ENCODE measurements at regions not wholly inside any gene's neighbourhood (a gene's known extent, or its start where the extent isn't known, plus 50 kb on each side); places are given as distances from the start of the nearest gene placed in this dataset.

GRCh38 chr12:67496581-67496980 lies 152.0 kb upstream of the DYRK2 start (continued):
- no peak for TF ChIP-seq RNF219 (CRISPR knock-in tag; IDR thresholded peaks at IDR 0.05)
- TF ChIP-seq CREB3 (tag; conservative IDR thresholded peaks at IDR 0.05; ENCODE audit: low read depth), result no peak
- no peak for TF ChIP-seq ZBED1 (IDR thresholded peaks at IDR 0.05)
- TF ChIP-seq MLX (CRISPR knock-in tag; conservative IDR thresholded peaks at IDR 0.05), result no peak
- TF ChIP-seq TCF7 (IDR thresholded peaks at IDR 0.05; ENCODE audit: borderline replicate concordance), result no peak

GRCh38 chr12:67498991-67499390 lies 149.6 kb upstream of the DYRK2 start:
- no peaks in the 10 kb centered on the region for H3K4me1 ChIP-seq (replicated peaks in 1 of 2; ENCODE audit: control insufficient read depth in 2 of 2, insufficient read depth in 2 of 2, low read length in 2 of 2)
- FAIRE-seq (no peak), ATAC-seq (no peak), DNase-seq (ENCODE audit: extremely low read depth in 1 of 4, low spot score in 3 of 4) (no peak)
- POLR2A ChIA-PET, result no interaction called here
- H3K79me2 ChIP-seq (ENCODE audit: control insufficient read depth, insufficient read depth, low read length), result no peaks in the 10 kb centered on the region
- H3K4me3 ChIP-seq, result no peak overlapping the region
- no peaks in the 10 kb centered on the region for H3K9me3 ChIP-seq (replicated peaks; ENCODE audit: control insufficient read depth, insufficient read depth, low read depth, low read length)
- H3K9me1 ChIP-seq (ENCODE audit: control insufficient read depth, insufficient read depth, low read length), result no peaks in the 10 kb centered on the region
- no peaks in the 10 kb centered on the region for H3K36me3 ChIP-seq (ENCODE audit: control insufficient read depth, insufficient read depth, low read length)
- no peak overlapping the region for H2AFZ ChIP-seq (ENCODE audit: low read depth, low read length)
- CTCF ChIA-PET (ENCODE audit: low intra/inter-chr PET ratio), result no interaction called here
- no peaks in the 10 kb centered on the region for H3K27me3 ChIP-seq (ENCODE audit: control insufficient read depth in 2 of 2, insufficient read depth in 2 of 2, low read length in 2 of 2)
- in situ Hi-C loops (cut with MboI) (no loop called here), intact Hi-C loops (cut with micrococcal nuclease) (no loop called here)
- no TSS peak for BruUV-seq (replicated peaks)
- no peak overlapping the region for H3K27ac ChIP-seq (ENCODE audit: extremely low read depth, low read depth, low read length)
- H3K9ac ChIP-seq (ENCODE audit: insufficient read depth in 1 of 2, low read depth in 2 of 2, low read length in 2 of 2), result no peak overlapping the region
- H4K20me1 ChIP-seq (replicated peaks; ENCODE audit: control insufficient read depth, insufficient read depth, low read length), result no peaks in the 10 kb centered on the region
- WGBS (ENCODE audit: insufficient coverage, low coverage, missing lambda C conversion rate), result 17% methylated on average over 1 of the region's 1 CpG
- H3K4me2 ChIP-seq (ENCODE audit: insufficient read depth, low read length), result no peak overlapping the region
- no peak for TF ChIP-seq NCOA6 (IDR thresholded peaks at IDR 0.05)
- TF ChIP-seq SRSF3 (IDR thresholded peaks at IDR 0.05; ENCODE audit: insufficient read depth, low read length), result no peak
- no peak for TF ChIP-seq GABPB2 (CRISPR knock-in tag; conservative IDR thresholded peaks at IDR 0.05)
- no peak for TF ChIP-seq NELFE (IDR thresholded peaks at IDR 0.05; ENCODE audit: insufficient read depth, insufficient read length)
- no peak for TF ChIP-seq IFI16 (CRISPR knock-in tag; IDR thresholded peaks at IDR 0.05)
- no peak for TF ChIP-seq CTCF (IDR thresholded peaks at IDR 0.05 in 2 of 3, conservative IDR thresholded peaks at IDR 0.05 in 1 of 3; ENCODE audit: insufficient read depth in 2 of 3, low read depth in 1 of 3, low read length in 3 of 3)
- no peak for TF ChIP-seq MEIS2 (IDR thresholded peaks at IDR 0.05; ENCODE audit: partially characterized antibody)
- no peak for TF ChIP-seq ZBTB17 (CRISPR knock-in tag; IDR thresholded peaks at IDR 0.05)
- TF ChIP-seq STAT5B (CRISPR knock-in tag; IDR thresholded peaks at IDR 0.05), result no peak
- TF ChIP-seq HOMEZ (CRISPR knock-in tag; IDR thresholded peaks at IDR 0.05), result no peak
- TF ChIP-seq L3MBTL2 (IDR thresholded peaks at IDR 0.05), result no peak

Data from K562 (cell line).